ENCODE measurements at regions not wholly inside any gene's neighbourhood (a gene's known extent, or its start where the extent isn't known, plus 50 kb on each side); places are given as distances from the start of the nearest gene placed in this dataset.

DNA sequence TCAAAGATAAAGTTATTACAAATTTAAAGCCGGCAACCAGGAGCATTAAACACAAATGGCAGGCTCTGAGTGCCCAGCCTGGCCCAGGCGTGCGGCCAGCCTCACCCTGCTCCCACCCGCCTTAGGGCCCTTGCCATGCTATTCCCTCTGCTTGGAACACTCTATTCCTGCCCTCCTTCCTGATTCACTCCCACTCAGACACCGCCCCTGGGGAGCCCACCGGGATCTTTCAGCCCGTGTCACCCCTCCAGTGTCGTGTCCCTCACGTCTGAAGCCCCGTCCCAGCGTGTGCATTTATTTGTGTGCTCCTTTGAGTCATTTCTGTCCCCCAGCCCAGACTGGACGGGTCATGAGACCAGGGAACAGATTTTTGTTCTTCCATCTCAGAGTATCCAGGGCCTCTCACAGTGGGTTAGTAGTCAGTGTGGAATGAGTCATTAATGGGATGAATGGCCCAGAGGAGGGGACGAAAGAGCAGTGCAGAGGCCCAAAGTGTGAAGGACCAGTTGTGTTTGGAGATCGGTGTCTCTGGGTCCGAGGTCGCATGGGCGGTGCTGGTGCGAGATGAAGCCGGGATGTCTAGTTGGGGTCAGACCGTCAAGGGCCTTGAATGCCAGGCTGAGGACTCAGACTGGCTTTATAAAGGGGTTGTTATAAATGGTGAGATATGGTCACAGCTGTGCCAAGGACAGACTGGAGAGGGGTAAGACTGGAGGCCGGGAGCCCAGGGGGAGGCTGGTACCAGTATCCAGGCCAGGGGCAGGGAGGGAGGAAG, 58.9 kb upstream of the SLC6A6 start:
- no peak overlapping the region for H3K4me3 ChIP-seq (ENCODE audit: low read depth, low read length)
- DNase-seq (ENCODE audit: low read depth): no peak
- TF ChIP-seq, protein P1, sequence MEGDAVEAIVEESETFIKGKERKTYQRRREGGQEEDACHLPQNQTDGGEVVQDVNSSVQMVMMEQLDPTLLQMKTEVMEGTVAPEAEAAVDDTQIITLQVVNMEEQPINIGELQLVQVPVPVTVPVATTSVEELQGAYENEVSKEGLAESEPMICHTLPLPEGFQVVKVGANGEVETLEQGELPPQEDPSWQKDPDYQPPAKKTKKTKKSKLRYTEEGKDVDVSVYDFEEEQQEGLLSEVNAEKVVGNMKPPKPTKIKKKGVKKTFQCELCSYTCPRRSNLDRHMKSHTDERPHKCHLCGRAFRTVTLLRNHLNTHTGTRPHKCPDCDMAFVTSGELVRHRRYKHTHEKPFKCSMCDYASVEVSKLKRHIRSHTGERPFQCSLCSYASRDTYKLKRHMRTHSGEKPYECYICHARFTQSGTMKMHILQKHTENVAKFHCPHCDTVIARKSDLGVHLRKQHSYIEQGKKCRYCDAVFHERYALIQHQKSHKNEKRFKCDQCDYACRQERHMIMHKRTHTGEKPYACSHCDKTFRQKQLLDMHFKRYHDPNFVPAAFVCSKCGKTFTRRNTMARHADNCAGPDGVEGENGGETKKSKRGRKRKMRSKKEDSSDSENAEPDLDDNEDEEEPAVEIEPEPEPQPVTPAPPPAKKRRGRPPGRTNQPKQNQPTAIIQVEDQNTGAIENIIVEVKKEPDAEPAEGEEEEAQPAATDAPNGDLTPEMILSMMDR (IDR thresholded peaks at IDR 0.05; ENCODE audit: insufficient read depth, low read depth, low read length): no peak

DNA sequence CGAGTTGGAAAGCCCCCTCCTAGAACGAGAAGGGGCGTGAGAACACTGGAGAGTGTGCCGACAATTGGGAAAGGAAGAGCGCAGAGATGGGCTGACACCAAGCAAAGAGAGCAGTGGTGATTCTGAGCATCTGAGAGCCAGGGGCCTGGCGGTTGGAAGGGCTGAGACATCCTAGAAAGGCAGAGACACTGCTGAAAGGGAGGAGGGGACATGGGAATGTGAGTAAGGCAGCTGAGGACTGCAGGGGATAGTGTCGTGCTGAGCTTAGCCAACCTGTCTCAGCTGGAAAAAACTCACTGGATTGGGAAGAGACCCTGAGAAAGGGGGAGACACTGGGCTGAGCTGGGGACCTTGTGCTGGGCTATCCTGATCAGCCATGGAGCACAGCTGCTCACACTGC, 58.1 kb upstream of the SLC6A6 start:
- TF ChIP-seq, protein P1 (IDR thresholded peaks at IDR 0.05; ENCODE audit: insufficient read depth, low read depth, low read length): no peak
- DNase-seq (ENCODE audit: low read depth): no peak
- no peak overlapping the region for H3K4me3 ChIP-seq (ENCODE audit: low read depth, low read length)

DNA sequence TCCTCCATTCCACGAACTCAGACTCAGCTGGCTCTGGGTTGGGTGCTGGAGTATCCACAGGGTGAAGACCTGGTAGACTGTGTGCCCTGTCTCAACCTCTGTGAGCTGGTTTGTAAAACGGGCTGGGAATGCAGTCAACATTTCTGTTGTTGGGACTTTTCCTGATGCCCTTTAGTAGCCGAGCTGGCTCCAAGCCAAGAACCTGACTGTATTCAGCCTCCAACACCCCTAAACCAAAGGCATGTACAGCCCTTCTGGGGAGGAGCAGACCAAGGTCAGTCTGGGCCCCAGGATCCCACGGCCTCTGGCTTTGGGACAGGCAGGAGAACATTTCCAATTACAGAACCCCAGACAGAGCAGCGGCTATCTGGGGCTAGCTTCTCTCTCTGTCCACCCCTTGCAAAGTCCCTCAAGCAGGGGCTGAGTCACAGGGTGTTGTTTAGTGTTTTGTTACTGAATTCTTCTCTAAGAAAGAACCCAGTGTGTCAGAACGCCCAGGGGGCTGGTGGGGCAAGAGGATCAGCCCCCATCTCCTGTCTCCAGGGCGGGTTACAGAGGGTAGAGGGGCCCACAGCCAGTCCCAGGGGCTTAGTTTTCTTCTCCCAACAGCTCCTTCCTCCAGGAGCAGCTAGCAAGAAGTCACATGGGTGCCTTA, 56.8 kb upstream of the SLC6A6 start:
- DNase-seq (ENCODE audit: low read depth): no peak
- TF ChIP-seq, protein P1 (IDR thresholded peaks at IDR 0.05; ENCODE audit: insufficient read depth, low read depth, low read length): no peak
- no peak overlapping the region for H3K4me3 ChIP-seq (ENCODE audit: low read depth, low read length)

DNA sequence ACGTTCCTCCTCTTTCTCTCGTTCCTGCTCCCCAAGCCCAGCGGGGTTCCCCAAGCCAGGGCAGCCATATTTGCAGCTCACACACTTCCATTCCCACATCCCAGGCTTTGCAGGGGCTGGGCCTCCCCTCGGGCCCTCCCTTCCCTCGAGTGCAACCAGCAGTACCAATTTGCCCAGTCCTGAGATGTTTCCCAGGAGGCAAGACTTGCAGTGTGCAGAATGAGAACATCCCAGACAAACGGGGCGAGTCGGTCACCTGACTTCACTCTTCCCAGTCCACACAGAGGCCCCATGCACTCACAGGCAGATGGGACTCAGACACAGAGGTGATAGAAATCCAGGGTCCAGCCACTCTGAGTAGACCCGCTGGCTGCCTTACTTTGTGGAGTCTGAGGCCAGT, 56.2 kb upstream of the SLC6A6 start:
- TF ChIP-seq, protein P1 (IDR thresholded peaks at IDR 0.05; ENCODE audit: insufficient read depth, low read depth, low read length): no peak
- no peak for DNase-seq (ENCODE audit: low read depth)
- H3K4me3 ChIP-seq (ENCODE audit: low read depth, low read length): no peak overlapping the region

DNA sequence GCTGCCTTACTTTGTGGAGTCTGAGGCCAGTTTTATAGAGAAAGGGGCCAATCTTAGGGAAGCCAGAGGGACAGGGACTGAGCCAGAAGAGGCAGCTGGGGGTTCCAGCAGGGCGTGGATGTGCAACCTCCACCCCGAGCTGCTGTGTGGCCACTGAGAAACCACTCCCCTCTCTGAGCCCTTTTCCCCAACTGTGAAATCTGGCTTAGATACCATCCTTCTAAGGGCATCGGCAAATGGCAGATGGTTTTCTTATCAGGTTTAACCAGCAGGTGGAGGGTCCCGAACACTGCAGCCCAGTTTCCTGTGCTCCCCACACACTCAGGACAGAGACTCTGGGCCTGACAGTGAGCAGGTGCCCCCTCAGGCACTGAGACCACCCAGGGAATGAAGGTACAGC, 55.8 kb upstream of the SLC6A6 start:
- no peak for DNase-seq (ENCODE audit: low read depth)
- H3K4me3 ChIP-seq (ENCODE audit: low read depth, low read length): no peak overlapping the region
- TF ChIP-seq, protein P1 (IDR thresholded peaks at IDR 0.05; ENCODE audit: insufficient read depth, low read depth, low read length): no peak

DNA sequence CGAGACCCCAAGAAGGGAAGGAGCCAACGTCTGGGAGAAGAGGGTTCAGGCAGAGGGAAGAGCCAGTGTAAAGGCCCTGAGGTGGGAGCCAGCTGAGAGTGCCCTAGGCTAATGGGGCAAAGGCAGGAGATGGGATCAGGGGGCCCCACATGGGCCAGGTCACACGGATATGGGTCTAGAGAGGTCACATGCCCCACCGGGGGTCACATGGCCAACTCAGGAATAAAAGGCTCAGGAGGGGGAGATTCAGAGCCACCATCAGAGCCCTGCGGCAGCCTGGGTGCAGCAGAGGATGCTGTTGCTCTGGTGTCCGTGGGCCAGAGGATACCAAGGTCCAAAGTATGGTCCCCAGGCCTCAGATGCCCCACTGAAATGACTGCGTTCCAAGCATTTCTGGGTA, 55.3 kb upstream of the SLC6A6 start:
- no peak for DNase-seq (ENCODE audit: low read depth)
- TF ChIP-seq, protein P1 (IDR thresholded peaks at IDR 0.05; ENCODE audit: insufficient read depth, low read depth, low read length): no peak

More for the DNA sequence above, 55.3 kb upstream of the SLC6A6 start:
- no peak overlapping the region for H3K4me3 ChIP-seq (ENCODE audit: low read depth, low read length)

Data from fibroblast of villous mesenchyme (primary cell).